Tibial nerve (tissue), 4 donors: ENCODE measurements at regions not wholly inside any gene's neighbourhood (a gene's known extent, or its start where the extent isn't known, plus 50 kb on each side); places are given as distances from the start of the nearest gene placed in this dataset.

Experiments used
- DNase-seq, 2 donors: peaks; one replicate each; pipeline ENCODE4 v3.0.0-alpha.2; 2019; ENCODE audit warnings: low spot score in 2 of 2
- H3K27ac ChIP-seq, 4 donors: fragments of 200-600 bp; sonication (generic) in 3 of 4; one replicate each; pipeline ENCODE4 v1.5.1; 2017 to 2019; ENCODE audit warnings: mild to moderate bottlenecking in 1 of 4
- H3K27me3 ChIP-seq, 2 donors: fragments of 200-600 bp; sonication (generic) in 1 of 2; one replicate each; pipeline versions ENCODE4 v1.5.1 to v1.6.0; 2017 to 2019
- H3K36me3 ChIP-seq, 3 donors: fragments of 200-600 bp; sonication (generic); one replicate each; pipeline ENCODE4 v1.5.1; 2018 to 2019
- H3K4me1 ChIP-seq, 4 donors: fragments of 200-600 bp; sonication (generic) in 3 of 4; one replicate each; pipeline ENCODE4 v1.5.1; 2017 to 2019
- H3K4me3 ChIP-seq, 4 donors: fragments of 200-600 bp; sonication (generic) in 3 of 4; one replicate each; pipeline ENCODE4 v1.5.1; 2017 to 2019; ENCODE audit warnings: mild to moderate bottlenecking in 1 of 4, moderate library complexity in 1 of 4
- H3K9me3 ChIP-seq, 4 donors: fragments of 200-600 bp; sonication (generic) in 3 of 4; one replicate each; pipeline ENCODE4 v1.5.1; 2017 to 2019
- EP300 ChIP-seq, 2 donors: sonication (generic); formaldehyde crosslinking; IDR thresholded peaks; one replicate each; pipeline ENCODE4 v1.6.1; 2017; ENCODE audit warnings: antibody characterized with exemption in 2 of 2, mild to moderate bottlenecking in 1 of 2
- POLR2A ChIP-seq, 2 donors: fragments of 450-650 bp; IDR thresholded peaks; one replicate each; pipeline ENCODE4 v1.6.1; 2017; ENCODE audit warnings: antibody characterized with exemption in 2 of 2, mild to moderate bottlenecking in 2 of 2, moderate library complexity in 2 of 2
- WGBS, 2 donors: methylation state at CpG; one replicate each; pipeline ENCODE4 v1.1.5; 2018; 5-methylcytosine and 5-hydroxymethylcytosine counted together
- TF ChIP-seq, protein P1 (sequence below), 5 experiments: fragments of 200-600 bp in 3 of 5; fragments of 450-650 bp in 2 of 5; sonication (generic) in 3 of 5; IDR thresholded peaks; one replicate each; pipeline ENCODE4 v1.5.1; 2016 to 2019; ENCODE audit warnings: antibody characterized with exemption in 5 of 5, mild to moderate bottlenecking in 3 of 5, moderate library complexity in 2 of 5

DNA sequence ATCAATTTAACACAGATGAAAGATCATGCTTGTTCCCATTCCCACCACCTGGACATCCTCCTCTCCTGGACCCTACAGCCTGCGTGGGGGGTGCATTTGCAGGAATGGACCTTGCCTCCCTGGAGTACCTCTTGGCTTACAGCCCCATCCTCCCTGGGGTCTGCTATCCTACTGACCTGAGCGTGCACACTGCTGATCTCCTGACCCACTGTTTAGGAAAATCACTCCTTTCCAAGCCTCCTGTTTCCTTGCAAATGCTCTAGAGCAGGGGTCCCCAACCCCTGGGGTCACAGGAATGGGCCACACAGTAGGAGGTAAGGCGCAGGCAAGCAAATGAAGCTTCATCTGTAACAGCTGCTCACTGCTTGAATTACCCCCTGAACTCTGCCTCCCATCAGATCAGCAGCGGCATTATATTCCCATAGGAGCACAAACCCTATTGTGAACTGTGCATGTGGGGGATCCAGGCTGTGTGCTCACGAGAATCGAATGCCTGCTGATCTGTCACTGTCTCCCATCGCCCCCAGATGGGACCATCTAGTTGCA lies 88.2 kb upstream of the SEPTIN5 start:
- no peak for DNase-seq
- no peak overlapping the region for H3K4me3 ChIP-seq
- H3K27me3 ChIP-seq: peaks cover 0 to 15% of the 10 kb centered on the region in 2 donors
- no peaks in the 10 kb centered on the region for H3K36me3 ChIP-seq
- H3K9me3 ChIP-seq: no peaks in the 10 kb centered on the region
- no peak overlapping the region for H3K27ac ChIP-seq
- TF ChIP-seq EP300 (IDR thresholded peaks at IDR 0.05): no peak
- no peak for TF ChIP-seq POLR2A (IDR thresholded peaks at IDR 0.05)
- TF ChIP-seq, protein P1, sequence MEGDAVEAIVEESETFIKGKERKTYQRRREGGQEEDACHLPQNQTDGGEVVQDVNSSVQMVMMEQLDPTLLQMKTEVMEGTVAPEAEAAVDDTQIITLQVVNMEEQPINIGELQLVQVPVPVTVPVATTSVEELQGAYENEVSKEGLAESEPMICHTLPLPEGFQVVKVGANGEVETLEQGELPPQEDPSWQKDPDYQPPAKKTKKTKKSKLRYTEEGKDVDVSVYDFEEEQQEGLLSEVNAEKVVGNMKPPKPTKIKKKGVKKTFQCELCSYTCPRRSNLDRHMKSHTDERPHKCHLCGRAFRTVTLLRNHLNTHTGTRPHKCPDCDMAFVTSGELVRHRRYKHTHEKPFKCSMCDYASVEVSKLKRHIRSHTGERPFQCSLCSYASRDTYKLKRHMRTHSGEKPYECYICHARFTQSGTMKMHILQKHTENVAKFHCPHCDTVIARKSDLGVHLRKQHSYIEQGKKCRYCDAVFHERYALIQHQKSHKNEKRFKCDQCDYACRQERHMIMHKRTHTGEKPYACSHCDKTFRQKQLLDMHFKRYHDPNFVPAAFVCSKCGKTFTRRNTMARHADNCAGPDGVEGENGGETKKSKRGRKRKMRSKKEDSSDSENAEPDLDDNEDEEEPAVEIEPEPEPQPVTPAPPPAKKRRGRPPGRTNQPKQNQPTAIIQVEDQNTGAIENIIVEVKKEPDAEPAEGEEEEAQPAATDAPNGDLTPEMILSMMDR (IDR thresholded peaks at IDR 0.05): no peak
- 40 to 61% methylated on average over 7 of the region's 7 CpGs for WGBS, 2 donors
- H3K4me1 ChIP-seq: peaks cover 0 to 5% (median 0%) of the 10 kb centered on the region in 4 donors

DNA sequence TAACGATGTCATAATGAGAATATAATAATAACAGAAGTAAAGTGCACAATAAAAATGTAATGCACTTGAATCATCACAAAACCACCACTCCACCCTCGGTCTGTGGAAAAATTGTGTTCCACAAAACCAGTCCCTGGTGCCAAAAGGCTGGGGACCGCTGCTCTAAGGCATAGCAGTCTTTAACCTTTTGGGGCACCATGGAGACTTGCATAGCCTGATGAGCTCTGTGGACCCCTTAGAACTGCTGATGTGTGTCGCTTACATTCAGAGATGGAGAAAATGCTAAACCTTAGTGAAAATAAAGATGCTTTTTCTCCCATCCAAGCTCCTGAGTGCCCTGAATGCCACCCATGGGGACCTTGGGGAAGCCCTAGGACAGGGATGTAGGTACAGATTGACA lies 87.6 kb upstream of the SEPTIN5 start:
- no peak overlapping the region for H3K4me3 ChIP-seq
- peaks cover 0 to 10% of the 10 kb centered on the region in 2 donors for H3K27me3 ChIP-seq
- no peak for TF ChIP-seq EP300 (IDR thresholded peaks at IDR 0.05)
- TF ChIP-seq POLR2A (IDR thresholded peaks at IDR 0.05): no peak
- TF ChIP-seq, protein P1 (IDR thresholded peaks at IDR 0.05): no peak
- no peak overlapping the region for H3K27ac ChIP-seq
- H3K36me3 ChIP-seq: no peaks in the 10 kb centered on the region
- no peaks in the 10 kb centered on the region for H3K9me3 ChIP-seq
- DNase-seq: no peak
- 53 to 57% methylated on average over 4 of the region's 4 CpGs for WGBS, 2 donors
- H3K4me1 ChIP-seq: peaks cover 0 to 5% (median 0%) of the 10 kb centered on the region in 4 donors

DNA sequence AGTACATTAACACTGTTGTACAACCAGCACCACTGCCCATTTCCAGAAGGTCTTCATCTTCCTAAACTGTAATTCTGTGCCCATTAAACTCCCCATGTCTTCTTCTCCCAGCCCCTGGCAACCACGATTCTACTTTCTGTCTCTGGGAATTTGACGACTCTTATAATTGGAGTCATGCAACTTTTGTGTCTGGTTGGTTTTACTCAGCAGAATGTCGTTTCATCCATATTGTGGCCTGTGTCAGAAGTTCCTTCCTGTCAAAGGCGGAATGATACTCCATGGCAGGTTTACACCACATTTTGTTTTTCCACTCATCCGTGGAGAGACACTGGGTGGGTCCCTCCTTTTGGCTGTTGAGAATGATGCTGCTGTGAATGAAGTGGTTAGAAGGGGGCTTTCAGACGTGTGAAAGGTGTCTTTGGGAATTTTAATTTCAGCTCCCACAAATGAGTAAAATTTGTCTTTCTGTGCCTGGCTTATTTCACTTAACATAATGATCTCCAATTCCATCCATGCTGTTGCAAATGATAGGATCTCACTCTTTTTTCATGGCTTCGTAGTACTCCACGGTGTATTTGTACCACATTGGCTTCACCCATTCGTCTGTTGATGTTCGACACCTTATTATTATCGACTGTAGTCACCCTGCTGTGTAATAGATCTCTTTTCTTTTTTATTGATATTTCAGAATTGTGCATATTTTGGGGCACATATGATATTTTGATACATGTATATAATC lies 86.1 kb upstream of the SEPTIN5 start:
- Histone ChIP-seq H3K9me3 (no peaks in the 10 kb centered on the region), H3K4me1 (peaks cover 0 to 5% (median 0%) of the 10 kb centered on the region in 4 donors), H3K27me3 (peaks cover 0 to 10% of the 10 kb centered on the region in 2 donors), H3K36me3 (no peaks in the 10 kb centered on the region), H3K4me3 (no peak overlapping the region), H3K27ac (no peak overlapping the region)
- no peak for TF ChIP-seq EP300 (IDR thresholded peaks at IDR 0.05)
- no peak for TF ChIP-seq POLR2A (IDR thresholded peaks at IDR 0.05)
- TF ChIP-seq, protein P1 (IDR thresholded peaks at IDR 0.05): no peak
- no peak for DNase-seq
- WGBS, 2 donors: 84% methylated on average over 11 of the region's 11 CpGs

DNA sequence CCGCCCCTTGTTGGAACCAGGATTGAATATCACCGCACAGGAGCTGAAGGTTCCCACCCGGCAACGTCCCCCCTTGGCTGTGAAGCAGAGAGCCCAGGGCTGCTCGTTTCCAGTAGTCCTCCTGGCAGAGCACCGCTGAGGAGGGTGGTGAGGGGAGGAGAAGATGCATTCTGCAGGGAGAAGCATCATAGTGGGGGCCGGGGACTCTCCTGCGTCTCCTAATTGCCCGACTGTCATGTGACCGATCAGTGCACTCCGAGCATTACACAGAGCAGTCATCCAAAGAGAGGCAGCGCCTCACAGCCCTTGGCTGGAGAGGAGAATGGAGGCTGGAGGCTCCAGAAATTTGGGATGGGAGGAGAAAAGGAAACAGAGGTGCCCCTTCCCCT lies 85.0 kb upstream of the SEPTIN5 start:
- Histone ChIP-seq H3K36me3 (no peaks in the 10 kb centered on the region), H3K4me3 (no peak overlapping the region), H3K9me3 (no peaks in the 10 kb centered on the region), H3K4me1 (peaks cover 0 to 5% (median 0%) of the 10 kb centered on the region in 4 donors), H3K27ac (no peak overlapping the region), H3K27me3 (peaks cover 0 to 8% of the 10 kb centered on the region in 2 donors)
- TF ChIP-seq EP300 (IDR thresholded peaks at IDR 0.05) (no peak), POLR2A (IDR thresholded peaks at IDR 0.05) (no peak)
- TF ChIP-seq, protein P1 (IDR thresholded peaks at IDR 0.05): no peak
- DNase-seq: no peak
- 60% methylated on average over 12 of the region's 12 CpGs for WGBS, 2 donors

DNA sequence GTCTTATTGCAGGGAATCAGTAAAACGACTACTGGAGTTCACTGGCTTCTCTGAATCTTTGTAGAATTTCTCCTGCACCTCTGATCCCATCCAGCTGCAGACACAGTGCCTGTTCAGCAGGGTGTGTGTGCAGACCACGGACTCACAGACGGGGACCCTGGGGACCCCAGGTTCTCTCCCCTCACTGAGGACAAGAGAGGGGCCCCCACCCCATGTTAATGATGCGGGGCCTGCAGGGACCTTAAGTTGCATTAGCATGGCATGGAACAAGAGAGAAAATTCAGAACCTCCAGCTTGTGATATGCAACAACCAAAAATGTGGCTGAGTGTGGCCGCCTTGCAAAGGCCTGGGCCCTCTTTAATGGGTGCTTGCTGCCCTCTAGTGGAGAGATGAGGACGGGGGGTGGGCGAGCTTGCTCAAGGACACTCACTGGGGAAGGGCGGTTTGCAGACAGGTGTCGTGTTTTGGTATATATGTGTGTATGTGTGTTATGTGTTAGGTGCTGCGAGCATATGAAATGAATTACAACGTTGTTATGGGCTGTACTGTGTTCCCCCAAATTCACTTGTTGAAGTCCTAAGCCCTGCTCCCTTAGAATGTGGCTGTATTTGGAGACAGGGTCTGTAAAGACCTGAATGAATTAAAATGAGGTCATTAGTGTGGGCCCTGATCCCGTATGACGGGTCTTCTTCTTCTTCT lies 84.4 kb upstream of the SEPTIN5 start:
- H3K27ac ChIP-seq: no peak overlapping the region
- WGBS, 2 donors: 12 to 15% methylated on average over 13 of the region's 13 CpGs
- H3K9me3 ChIP-seq: no peaks in the 10 kb centered on the region
- TF ChIP-seq, protein P1 (IDR thresholded peaks at IDR 0.05): peak; percentile 82 to 92 (median 86)
- TF ChIP-seq POLR2A (IDR thresholded peaks at IDR 0.05) (no peak), EP300 (IDR thresholded peaks at IDR 0.05) (peak in 1 of 2 donors; percentile 13)
- H3K27me3 ChIP-seq: peaks cover 0 to 7% of the 10 kb centered on the region in 2 donors
- H3K4me3 ChIP-seq: no peak overlapping the region
- H3K36me3 ChIP-seq: no peaks in the 10 kb centered on the region
- DNase-seq: peak; percentile 51 to 81
- H3K4me1 ChIP-seq: peaks cover 0 to 5% (median 0%) of the 10 kb centered on the region in 4 donors
